HG02798 (cell line): ENCODE measurements at regions not wholly inside any gene's neighbourhood (a gene's known extent, or its start where the extent isn't known, plus 50 kb on each side); places are given as distances from the start of the nearest gene placed in this dataset.

Experiments used
- ATAC-seq: cut with Tn5 transposase; IDR thresholded peaks from one replicate; pipeline ENCODE4 v1.9.1; 2021; ENCODE audit warnings: mild to moderate bottlenecking; ENCODE audit not compliant: unreplicated experiment, poor library complexity

- ATAC-seq: no peak
Measured at GRCh38 chr10:57815949-57816348, 451.7 kb downstream of the IPMK start.

GRCh38 chr10:57809961-57810360, 457.7 kb downstream of the IPMK start:
- ATAC-seq: no peak

- no peak for ATAC-seq
Measured at GRCh38 chr10:57807906-57808305, 459.8 kb downstream of the IPMK start.

GRCh38 chr10:57806675-57807074, 461.0 kb downstream of the IPMK start:
- no peak for ATAC-seq

- ATAC-seq: no peak
Measured at GRCh38 chr10:57799625-57800024, 468.1 kb downstream of the IPMK start.

GRCh38 chr10:57798830-57799229, 468.9 kb downstream of the IPMK start:
- ATAC-seq: no peak

- ATAC-seq: no peak
Measured at GRCh38 chr10:57791546-57791945, 476.1 kb downstream of the IPMK start.

- no peak for ATAC-seq
Measured at GRCh38 chr10:57790703-57791102, 477.0 kb downstream of the IPMK start.

- ATAC-seq: no peak
Measured at GRCh38 chr10:57788117-57788516, 479.6 kb downstream of the IPMK start.

GRCh38 chr10:57786850-57787750, 480.6 kb downstream of the IPMK start:
- no peak for ATAC-seq

GRCh38 chr10:57786331-57786730, 481.4 kb downstream of the IPMK start:
- ATAC-seq: no peak

GRCh38 chr10:57785546-57785945, 482.1 kb downstream of the IPMK start:
- no peak for ATAC-seq

- no peak for ATAC-seq
Measured at GRCh38 chr10:57785068-57785467, 482.6 kb downstream of the IPMK start.

GRCh38 chr10:57776688-57777432, 490.8 kb downstream of the IPMK start:
- no peak for ATAC-seq

- ATAC-seq: no peak
Measured at GRCh38 chr10:57775250-57775649, 492.4 kb downstream of the IPMK start.

GRCh38 chr10:57769298-57769697, 498.4 kb downstream of the IPMK start:
- no peak for ATAC-seq

- no peak for ATAC-seq
Measured at GRCh38 chr10:57759777-57760176, 507.9 kb downstream of the IPMK start.

- ATAC-seq: no peak
Measured at GRCh38 chr10:57754803-57755202, 512.9 kb downstream of the IPMK start.

GRCh38 chr10:57743711-57744110, 524.0 kb downstream of the IPMK start:
- no peak for ATAC-seq

- no peak for ATAC-seq
Measured at GRCh38 chr10:57741751-57742150, 525.9 kb downstream of the IPMK start.

GRCh38 chr10:57723305-57723704, 544.4 kb downstream of the IPMK start:
- no peak for ATAC-seq
